ENCODE measurements at regions not wholly inside any gene's neighbourhood (a gene's known extent, or its start where the extent isn't known, plus 50 kb on each side); places are given as distances from the start of the nearest gene placed in this dataset.

GRCh38 chr5:125033602-125034001 is 287.2 kb upstream of the ZNF608 start:
- Mint-ChIP-seq H3K4me3 (ENCODE audit: low read depth) (no peak overlapping the region), H3K27ac (no peak overlapping the region), H3K9me3 (ENCODE audit: low read depth) (no peaks in the 10 kb centered on the region), H3K27me3 (peaks cover 12% of the 10 kb centered on the region), H3K4me1 (ENCODE audit: low read depth) (peaks cover 1% of the 10 kb centered on the region), H3K36me3 (ENCODE audit: insufficient read depth) (no peaks in the 10 kb centered on the region)
- TF ChIP-seq CTCF (IDR thresholded peaks at IDR 0.05; ENCODE audit: unreplicated experiment), result no peak
- no peak for DNase-seq (ENCODE audit: low spot score, unreplicated experiment)

- Mint-ChIP-seq H3K4me3 (ENCODE audit: low read depth) (no peak overlapping the region), H3K4me1 (ENCODE audit: low read depth) (peaks cover 2% of the 10 kb centered on the region), H3K9me3 (ENCODE audit: low read depth) (no peaks in the 10 kb centered on the region), H3K36me3 (ENCODE audit: insufficient read depth) (no peaks in the 10 kb centered on the region), H3K27ac (no peak overlapping the region), H3K27me3 (peaks cover 12% of the 10 kb centered on the region)
- DNase-seq (ENCODE audit: low spot score, unreplicated experiment), result no peak
- no peak for TF ChIP-seq CTCF (IDR thresholded peaks at IDR 0.05; ENCODE audit: unreplicated experiment)
Measured at GRCh38 chr5:125034331-125034730, 287.9 kb upstream of the ZNF608 start.

GRCh38 chr5:125036494-125036893 is 290.1 kb upstream of the ZNF608 start:
- Mint-ChIP-seq H3K9me3 (ENCODE audit: low read depth) (no peaks in the 10 kb centered on the region), H3K36me3 (ENCODE audit: insufficient read depth) (no peaks in the 10 kb centered on the region), H3K4me3 (ENCODE audit: low read depth) (no peak overlapping the region), H3K27me3 (peaks cover 9% of the 10 kb centered on the region), H3K27ac (no peak overlapping the region), H3K4me1 (ENCODE audit: low read depth) (peaks cover 4% of the 10 kb centered on the region)
- no peak for DNase-seq (ENCODE audit: low spot score, unreplicated experiment)
- no peak for TF ChIP-seq CTCF (IDR thresholded peaks at IDR 0.05; ENCODE audit: unreplicated experiment)

- H3K4me3 Mint-ChIP-seq (ENCODE audit: low read depth), result no peak overlapping the region
- peaks cover 9% of the 10 kb centered on the region for H3K27me3 Mint-ChIP-seq
Measured at GRCh38 chr5:125037020-125037419, 290.6 kb upstream of the ZNF608 start.

GRCh38 chr5:125037530-125037929 is 291.1 kb upstream of the ZNF608 start:
- peaks cover 9% of the 10 kb centered on the region for H3K27me3 Mint-ChIP-seq
- H3K36me3 Mint-ChIP-seq (ENCODE audit: insufficient read depth), result no peaks in the 10 kb centered on the region
- peaks cover 11% of the 10 kb centered on the region for H3K4me1 Mint-ChIP-seq (ENCODE audit: low read depth)
- no peak for TF ChIP-seq CTCF (IDR thresholded peaks at IDR 0.05; ENCODE audit: unreplicated experiment)
- H3K27ac Mint-ChIP-seq, result no peak overlapping the region
- no peak for DNase-seq (ENCODE audit: low spot score, unreplicated experiment)
- no peak overlapping the region for H3K4me3 Mint-ChIP-seq (ENCODE audit: low read depth)
- H3K9me3 Mint-ChIP-seq (ENCODE audit: low read depth), result no peaks in the 10 kb centered on the region

More at GRCh38 chr5:125037020-125037419, 290.6 kb upstream of the ZNF608 start:
- no peak for TF ChIP-seq CTCF (IDR thresholded peaks at IDR 0.05; ENCODE audit: unreplicated experiment)
- Mint-ChIP-seq H3K4me1 (ENCODE audit: low read depth) (peaks cover 9% of the 10 kb centered on the region), H3K36me3 (ENCODE audit: insufficient read depth) (no peaks in the 10 kb centered on the region), H3K9me3 (ENCODE audit: low read depth) (no peaks in the 10 kb centered on the region), H3K27ac (no peak overlapping the region)
- DNase-seq (ENCODE audit: low spot score, unreplicated experiment), result no peak
